Loucy (cell line): ENCODE measurements at regions not wholly inside any gene's neighbourhood (a gene's known extent, or its start where the extent isn't known, plus 50 kb on each side); places are given as distances from the start of the nearest gene placed in this dataset.

Experiments
- H2AFZ ChIP-seq: fragments of 200-600 bp; sonication (generic); 2 replicates; pipeline ENCODE4 v1.6.0; 2016; ENCODE audit warnings: antibody characterized with exemption, mild to moderate bottlenecking, low read length, moderate library complexity
- H3F3A ChIP-seq: fragments of 200-600 bp; 2 replicates; pipeline ENCODE4 v1.6.0; 2016; ENCODE audit warnings: antibody characterized with exemption, low read depth, mild to moderate bottlenecking
- H3K27me3 ChIP-seq: fragments of 200-600 bp; sonication (generic); 2 replicates; pipeline ENCODE4 v1.6.1; 2014; ENCODE audit warnings: low read length, mild to moderate bottlenecking; ENCODE audit not compliant: insufficient read depth, poor library complexity, severe bottlenecking
- H3K36me3 ChIP-seq: fragments of 200-600 bp; sonication (generic); 2 replicates; pipeline ENCODE4 v1.6.1; 2016; ENCODE audit warnings: low read length; ENCODE audit not compliant: insufficient read depth
- H3K4me1 ChIP-seq: fragments of 200-600 bp; sonication (generic); 2 replicates; pipeline ENCODE4 v1.5.1; 2014; ENCODE audit warnings: low read length, mild to moderate bottlenecking; ENCODE audit not compliant: insufficient read depth, poor library complexity, severe bottlenecking
- H3K4me2 ChIP-seq: fragments of 200-600 bp; sonication (generic); 2 replicates; pipeline ENCODE4 v1.6.0; 2014; ENCODE audit warnings: antibody characterized with exemption, low read length, low read depth, mild to moderate bottlenecking; ENCODE audit not compliant: poor library complexity, severe bottlenecking
- H3K4me3 ChIP-seq: fragments of 200-600 bp; sonication (generic); 2 replicates; pipeline ENCODE4 v1.5.1; 2014; ENCODE audit warnings: low read length, mild to moderate bottlenecking, mixed read lengths; ENCODE audit not compliant: poor library complexity, severe bottlenecking
- H3K79me2 ChIP-seq: fragments of 200-600 bp; sonication (generic); 2 replicates; pipeline ENCODE4 v1.6.1; 2014; ENCODE audit warnings: low read length; ENCODE audit not compliant: insufficient read depth
- H3K9ac ChIP-seq: fragments of 200-600 bp; sonication (generic); 2 replicates; pipeline ENCODE4 v1.6.0; 2014; ENCODE audit warnings: mild to moderate bottlenecking, low read depth, low read length, moderate library complexity; ENCODE audit not compliant: poor library complexity, severe bottlenecking
- H3K9me2 ChIP-seq: fragments of 200-600 bp; sonication (generic); replicated peaks from 2 replicates; pipeline ENCODE4 v1.6.1; 2016; ENCODE audit warnings: low read depth, low read length, mixed read lengths
- H3K9me3 ChIP-seq: fragments of 200-600 bp; sonication (generic); 2 replicates; pipeline ENCODE4 v1.6.1; 2014; ENCODE audit warnings: mild to moderate bottlenecking, antibody characterized with exemption, low read length, low read depth; ENCODE audit not compliant: insufficient read depth
- H4K20me1 ChIP-seq: fragments of 200-600 bp; sonication (generic); 2 replicates; pipeline ENCODE4 v1.6.0; 2014; ENCODE audit warnings: antibody characterized with exemption, low read length, mild to moderate bottlenecking; ENCODE audit not compliant: insufficient read depth, poor library complexity, severe bottlenecking
- CTCF ChIP-seq: fragments of 200-600 bp; sonication (generic); conservative IDR thresholded peaks from 2 replicates; pipeline ENCODE4 v1.5.1; 2014; ENCODE audit warnings: mild to moderate bottlenecking, antibody characterized with exemption, low read length
- EZH2phosphoT487 ChIP-seq: fragments of 200-600 bp; IDR thresholded peaks from 2 replicates; pipeline ENCODE4 v1.6.1; 2018; ENCODE audit warnings: antibody characterized with exemption, mild to moderate bottlenecking, moderate library complexity, borderline replicate concordance

- no peak overlapping the region for H3K9ac ChIP-seq
- no peak for TF ChIP-seq EZH2phosphoT487
- no peaks in the 10 kb centered on the region for H3K9me3 ChIP-seq
- H2AFZ ChIP-seq, result no peak overlapping the region
- no peaks in the 10 kb centered on the region for H3K79me2 ChIP-seq
- H3F3A ChIP-seq, result no peaks in the 10 kb centered on the region
- no peaks in the 10 kb centered on the region for H3K9me2 ChIP-seq
- H3K36me3 ChIP-seq, result no peaks in the 10 kb centered on the region
- H3K4me1 ChIP-seq, result no peaks in the 10 kb centered on the region
- no peaks in the 10 kb centered on the region for H3K27me3 ChIP-seq
- no peak overlapping the region for H3K4me3 ChIP-seq
- no peaks in the 10 kb centered on the region for H4K20me1 ChIP-seq
- H3K4me2 ChIP-seq, result no peak overlapping the region
These were observed 134.2 kb upstream of the NOL4 start for GRCh38 chr18:34358923-34359322.

- no peak overlapping the region for H3K4me2 ChIP-seq
- H2AFZ ChIP-seq, result no peak overlapping the region
- H4K20me1 ChIP-seq, result no peaks in the 10 kb centered on the region
- no peaks in the 10 kb centered on the region for H3K36me3 ChIP-seq
- TF ChIP-seq CTCF (no peak), EZH2phosphoT487 (no peak)
- H3K4me3 ChIP-seq, result no peak overlapping the region
- no peaks in the 10 kb centered on the region for H3K9me3 ChIP-seq
- H3K4me1 ChIP-seq, result no peaks in the 10 kb centered on the region
- H3K79me2 ChIP-seq, result no peaks in the 10 kb centered on the region
- H3K9me2 ChIP-seq, result no peaks in the 10 kb centered on the region
- H3F3A ChIP-seq, result no peaks in the 10 kb centered on the region
- H3K27me3 ChIP-seq, result no peaks in the 10 kb centered on the region
- no peak overlapping the region for H3K9ac ChIP-seq
These were observed 140.0 kb upstream of the NOL4 start for GRCh38 chr18:34364699-34365098.

- Histone ChIP-seq H3K27me3 (no peaks in the 10 kb centered on the region), H3K36me3 (no peaks in the 10 kb centered on the region), H3K4me3 (no peak overlapping the region), H3K4me2 (no peak overlapping the region), H3F3A (no peaks in the 10 kb centered on the region), H3K9me3 (no peaks in the 10 kb centered on the region), H3K79me2 (no peaks in the 10 kb centered on the region), H3K4me1 (no peaks in the 10 kb centered on the region), H4K20me1 (no peaks in the 10 kb centered on the region), H2AFZ (no peak overlapping the region), H3K9me2 (no peaks in the 10 kb centered on the region), H3K9ac (no peak overlapping the region)
- TF ChIP-seq EZH2phosphoT487 (no peak), CTCF (no peak)
These were observed 146.1 kb upstream of the NOL4 start for GRCh38 chr18:34370704-34371395.

- H3K9me2 ChIP-seq, result no peaks in the 10 kb centered on the region
- H3K9me3 ChIP-seq, result no peaks in the 10 kb centered on the region
- H3K4me1 ChIP-seq, result no peaks in the 10 kb centered on the region
- H3K9ac ChIP-seq, result no peak overlapping the region
- H3K4me2 ChIP-seq, result no peak overlapping the region
- no peaks in the 10 kb centered on the region for H3F3A ChIP-seq
- H2AFZ ChIP-seq, result no peak overlapping the region
- no peaks in the 10 kb centered on the region for H3K79me2 ChIP-seq
- no peaks in the 10 kb centered on the region for H3K36me3 ChIP-seq
- TF ChIP-seq CTCF (no peak), EZH2phosphoT487 (no peak)
- no peak overlapping the region for H3K4me3 ChIP-seq
- H4K20me1 ChIP-seq, result no peaks in the 10 kb centered on the region
- H3K27me3 ChIP-seq, result no peaks in the 10 kb centered on the region
These were observed 155.6 kb upstream of the NOL4 start for GRCh38 chr18:34380326-34380725.
